MM.1S (cell line): ENCODE measurements at regions not wholly inside any gene's neighbourhood (a gene's known extent, or its start where the extent isn't known, plus 50 kb on each side); places are given as distances from the start of the nearest gene placed in this dataset.

Experiments
- DNase-seq: peaks from one replicate; pipeline ENCODE4 v3.0.0-alpha.2; 2015
- H2AFZ ChIP-seq: fragments of 300-600 bp; sonication (generic); 2 replicates; pipeline ENCODE4 v1.6.0; 2016; ENCODE audit warnings: antibody characterized with exemption, low read length
- H3F3A ChIP-seq: fragments of 300-600 bp; sonication (generic); 2 replicates; pipeline ENCODE4 v1.6.1; 2016; ENCODE audit warnings: mild to moderate bottlenecking, antibody characterized with exemption, low read length, moderate library complexity, mixed read lengths; ENCODE audit not compliant: insufficient read depth
- H3K27ac ChIP-seq: fragments of 300-600 bp; sonication (generic); 2 replicates; pipeline ENCODE4 v1.5.1; 2016; ENCODE audit warnings: mild to moderate bottlenecking, low read length
- H3K27me3 ChIP-seq: fragments of 300-600 bp; sonication (generic); replicated peaks from 2 replicates; pipeline ENCODE4 v1.6.0; 2016; ENCODE audit warnings: low read length; ENCODE audit not compliant: insufficient read depth
- H3K36me3 ChIP-seq: fragments of 300-600 bp; sonication (generic); replicated peaks from 2 replicates; pipeline ENCODE4 v1.6.1; 2016; ENCODE audit warnings: mild to moderate bottlenecking, low read length, mixed read lengths; ENCODE audit not compliant: insufficient read depth
- H3K4me1 ChIP-seq: fragments of 300-600 bp; sonication (generic); 2 replicates; pipeline ENCODE4 v1.6.1; 2016; ENCODE audit warnings: low read length, mixed read lengths
- H3K4me2 ChIP-seq: fragments of 300-600 bp; sonication (generic); 2 replicates; pipeline ENCODE4 v1.6.0; 2016; ENCODE audit warnings: low read depth, low read length
- H3K4me3 ChIP-seq: fragments of 300-600 bp; sonication (generic); 2 replicates; pipeline ENCODE4 v1.5.1; 2016; ENCODE audit warnings: low read length, mixed read lengths
- H3K79me2 ChIP-seq: fragments of 300-600 bp; sonication (generic); 2 replicates; pipeline ENCODE4 v1.6.1; 2016; ENCODE audit warnings: mixed run types, low read length, mixed read lengths
- H3K9ac ChIP-seq: fragments of 300-600 bp; sonication (generic); 2 replicates; pipeline ENCODE4 v1.6.1; 2016; ENCODE audit warnings: low read length, mixed read lengths
- H3K9me2 ChIP-seq: fragments of 300-600 bp; sonication (generic); replicated peaks from 2 replicates; pipeline ENCODE4 v1.6.1; 2016; ENCODE audit warnings: mild to moderate bottlenecking, low read length, mixed read lengths; ENCODE audit not compliant: insufficient read depth
- H3K9me3 ChIP-seq: fragments of 300-600 bp; sonication (generic); replicated peaks from 2 replicates; pipeline ENCODE4 v1.6.1; 2016; ENCODE audit warnings: mild to moderate bottlenecking, low read length, mixed read lengths; ENCODE audit not compliant: insufficient read depth
- H4K20me1 ChIP-seq: fragments of 300-600 bp; sonication (generic); 2 replicates; pipeline ENCODE4 v1.6.1; 2016; ENCODE audit warnings: mild to moderate bottlenecking, low read length, moderate library complexity, mixed read lengths; ENCODE audit not compliant: insufficient read depth
- EZH2 ChIP-seq: fragments of 300-600 bp; sonication (generic); optimal IDR thresholded peaks from 2 replicates; pipeline ENCODE3; 2017; ENCODE audit warnings: low read depth, mild to moderate bottlenecking, antibody characterized with exemption, low read length, mixed read lengths
- EZH2phosphoT487 ChIP-seq: fragments of 300-600 bp; sonication (generic); IDR thresholded peaks from 2 replicates; pipeline ENCODE4 v1.6.1; 2018; ENCODE audit warnings: antibody characterized with exemption, low read length
- TF ChIP-seq, protein P1 (sequence below): fragments of 300-600 bp; sonication (generic); IDR thresholded peaks from 2 replicates; pipeline ENCODE4 v1.5.1; 2016; ENCODE audit warnings: antibody characterized with exemption, low read length, mixed read lengths

DNA sequence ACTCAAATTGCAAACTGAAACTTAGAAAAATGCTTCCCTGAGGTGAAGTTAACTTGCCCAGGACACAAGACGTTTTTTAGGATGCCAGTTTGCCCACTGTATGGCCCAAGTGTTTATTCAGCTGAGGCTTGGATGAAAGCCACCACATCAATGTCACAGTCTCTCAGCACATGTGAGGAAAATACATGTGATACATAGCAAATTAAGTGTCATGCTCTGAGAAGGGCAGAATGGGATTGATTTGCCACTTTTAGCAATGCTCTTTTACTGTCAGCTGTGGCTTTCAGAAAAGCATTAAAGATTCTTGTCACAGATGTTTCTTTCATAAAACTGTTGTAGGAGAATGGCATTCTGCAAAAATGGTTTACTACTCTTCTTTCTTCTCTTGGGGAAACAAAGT lies 165.5 kb downstream of the ZIC1 start:
- no peak for TF ChIP-seq EZH2phosphoT487
- Histone ChIP-seq H3K9ac (no peak overlapping the region), H3K9me2 (no peaks in the 10 kb centered on the region), H3K9me3 (no peaks in the 10 kb centered on the region), H3K4me3 (no peak overlapping the region), H3K36me3 (no peaks in the 10 kb centered on the region), H3K27ac (no peak overlapping the region), H2AFZ (no peak overlapping the region), H3K4me1 (no peaks in the 10 kb centered on the region), H3K79me2 (no peaks in the 10 kb centered on the region), H3K4me2 (no peak overlapping the region), H4K20me1 (no peaks in the 10 kb centered on the region), H3F3A (no peaks in the 10 kb centered on the region), H3K27me3 (no peaks in the 10 kb centered on the region)
- DNase-seq = no peak

DNA sequence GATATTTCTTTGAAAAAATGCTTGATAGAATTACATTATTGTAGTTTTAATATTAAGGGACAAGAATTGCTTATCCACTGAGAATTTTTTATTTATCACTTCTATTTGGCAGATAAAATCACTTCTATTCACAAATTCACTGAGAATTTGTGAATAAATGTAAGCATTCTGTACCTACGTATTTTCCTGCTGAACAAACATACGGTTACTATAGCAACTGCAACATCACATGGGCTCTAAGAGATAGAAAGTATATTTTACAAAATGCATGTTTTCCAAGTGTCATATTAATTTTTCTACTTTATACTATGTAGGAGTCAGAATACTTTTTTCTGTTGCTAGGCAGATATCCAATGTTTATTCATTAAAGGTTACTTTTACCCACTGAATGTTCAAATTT lies 166.2 kb downstream of the ZIC1 start:
- H2AFZ ChIP-seq = no peak overlapping the region
- no peaks in the 10 kb centered on the region for H3K4me1 ChIP-seq
- no peaks in the 10 kb centered on the region for H3K36me3 ChIP-seq
- no peaks in the 10 kb centered on the region for H3K9me2 ChIP-seq
- H3K4me2 ChIP-seq = no peak overlapping the region
- no peaks in the 10 kb centered on the region for H4K20me1 ChIP-seq
- TF ChIP-seq EZH2 = no peak
- no peak for TF ChIP-seq EZH2phosphoT487
- TF ChIP-seq, protein P1, sequence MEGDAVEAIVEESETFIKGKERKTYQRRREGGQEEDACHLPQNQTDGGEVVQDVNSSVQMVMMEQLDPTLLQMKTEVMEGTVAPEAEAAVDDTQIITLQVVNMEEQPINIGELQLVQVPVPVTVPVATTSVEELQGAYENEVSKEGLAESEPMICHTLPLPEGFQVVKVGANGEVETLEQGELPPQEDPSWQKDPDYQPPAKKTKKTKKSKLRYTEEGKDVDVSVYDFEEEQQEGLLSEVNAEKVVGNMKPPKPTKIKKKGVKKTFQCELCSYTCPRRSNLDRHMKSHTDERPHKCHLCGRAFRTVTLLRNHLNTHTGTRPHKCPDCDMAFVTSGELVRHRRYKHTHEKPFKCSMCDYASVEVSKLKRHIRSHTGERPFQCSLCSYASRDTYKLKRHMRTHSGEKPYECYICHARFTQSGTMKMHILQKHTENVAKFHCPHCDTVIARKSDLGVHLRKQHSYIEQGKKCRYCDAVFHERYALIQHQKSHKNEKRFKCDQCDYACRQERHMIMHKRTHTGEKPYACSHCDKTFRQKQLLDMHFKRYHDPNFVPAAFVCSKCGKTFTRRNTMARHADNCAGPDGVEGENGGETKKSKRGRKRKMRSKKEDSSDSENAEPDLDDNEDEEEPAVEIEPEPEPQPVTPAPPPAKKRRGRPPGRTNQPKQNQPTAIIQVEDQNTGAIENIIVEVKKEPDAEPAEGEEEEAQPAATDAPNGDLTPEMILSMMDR = no peak
- H3F3A ChIP-seq = no peaks in the 10 kb centered on the region
- H3K79me2 ChIP-seq = no peaks in the 10 kb centered on the region
- no peaks in the 10 kb centered on the region for H3K27me3 ChIP-seq
- no peaks in the 10 kb centered on the region for H3K9me3 ChIP-seq
- H3K4me3 ChIP-seq = no peak overlapping the region
- H3K27ac ChIP-seq = no peak overlapping the region
- no peak for DNase-seq
- H3K9ac ChIP-seq = no peak overlapping the region

DNA sequence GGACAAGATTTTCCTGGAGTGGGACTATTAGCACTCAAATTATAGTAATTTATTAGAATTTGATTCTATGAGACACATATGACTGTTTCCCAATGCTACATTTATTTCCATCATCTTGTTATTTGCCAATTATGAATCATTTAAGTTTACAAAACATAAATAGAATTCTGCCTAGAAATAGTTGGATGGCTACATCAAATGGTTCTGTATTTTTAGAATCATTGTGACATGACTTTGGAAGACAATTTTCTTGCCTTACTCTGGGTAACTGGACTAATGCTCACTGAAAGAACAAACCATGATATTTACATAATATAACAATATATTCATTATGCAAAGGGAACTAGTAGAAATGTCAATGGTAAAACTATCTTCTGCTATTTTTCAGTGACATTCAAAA lies 173.5 kb downstream of the ZIC1 start:
- no peaks in the 10 kb centered on the region for H3K79me2 ChIP-seq
- no peak overlapping the region for H3K4me2 ChIP-seq
- H2AFZ ChIP-seq = no peak overlapping the region
- no peak overlapping the region for H3K4me3 ChIP-seq
- H3K27ac ChIP-seq = no peak overlapping the region
- H3K9me3 ChIP-seq = no peaks in the 10 kb centered on the region
- H3K27me3 ChIP-seq = no peaks in the 10 kb centered on the region
- no peaks in the 10 kb centered on the region for H3K36me3 ChIP-seq
- no peak overlapping the region for H3K9ac ChIP-seq
- H3F3A ChIP-seq = no peaks in the 10 kb centered on the region
- DNase-seq = no peak
- TF ChIP-seq, protein P1 = no peak
- TF ChIP-seq EZH2 (no peak), EZH2phosphoT487 (no peak)
- H3K9me2 ChIP-seq = no peaks in the 10 kb centered on the region
- no peaks in the 10 kb centered on the region for H4K20me1 ChIP-seq
- H3K4me1 ChIP-seq = no peaks in the 10 kb centered on the region

GRCh38 chr3:147589016-147589415 lies 179.9 kb downstream of the ZIC1 start:
- H3K4me1 ChIP-seq = no peaks in the 10 kb centered on the region
- no peak overlapping the region for H3K27ac ChIP-seq
- H3K4me3 ChIP-seq = no peak overlapping the region
- no peak overlapping the region for H2AFZ ChIP-seq
- no peaks in the 10 kb centered on the region for H3K9me2 ChIP-seq
- no peaks in the 10 kb centered on the region for H3K9me3 ChIP-seq
- H3F3A ChIP-seq = no peaks in the 10 kb centered on the region
- H3K36me3 ChIP-seq = no peaks in the 10 kb centered on the region
- no peaks in the 10 kb centered on the region for H4K20me1 ChIP-seq
- no peak overlapping the region for H3K4me2 ChIP-seq
- H3K27me3 ChIP-seq = no peaks in the 10 kb centered on the region
- TF ChIP-seq EZH2phosphoT487 (no peak), EZH2 (no peak)
- TF ChIP-seq, protein P1 = no peak
- H3K9ac ChIP-seq = no peak overlapping the region
- no peak for DNase-seq
- no peaks in the 10 kb centered on the region for H3K79me2 ChIP-seq
